Stimulated activated CD8-positive, alpha-beta memory T cell treated with anti-CD3 and anti-CD28 coated beads, Interleukin-12 subunit alpha, Interleukin-12 subunit beta, amount 100 ng/mL, for 4 hours (primary cell): ENCODE measurements at regions not wholly inside any gene's neighbourhood (a gene's known extent, or its start where the extent isn't known, plus 50 kb on each side); places are given as distances from the start of the nearest gene placed in this dataset.

Source experiments
- DNase-seq: peaks from one replicate; pipeline ENCODE4 v3.0.0-alpha.2; 2020; ENCODE audit warnings: low read depth

DNA sequence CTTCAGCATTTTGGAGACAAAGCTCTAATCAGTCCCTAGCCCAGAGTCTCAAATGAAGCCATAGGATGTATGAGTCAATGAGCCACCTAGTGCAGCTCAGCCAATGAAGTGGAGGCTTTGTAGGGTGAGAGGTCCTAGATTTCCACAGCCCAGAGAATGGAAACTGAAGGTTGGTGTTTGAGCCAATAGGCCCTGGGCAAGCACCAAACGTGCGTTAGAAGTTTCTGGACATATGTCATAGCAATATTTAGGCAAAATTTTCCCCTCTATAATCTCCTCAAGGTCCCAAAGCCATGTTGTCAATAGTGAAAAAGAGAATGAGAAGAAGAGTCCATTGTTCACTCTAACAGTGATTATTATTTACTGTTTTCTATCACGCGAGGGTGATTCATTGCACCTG lies 361.3 kb downstream of the PLPP3 start:
- no peak for DNase-seq

DNA sequence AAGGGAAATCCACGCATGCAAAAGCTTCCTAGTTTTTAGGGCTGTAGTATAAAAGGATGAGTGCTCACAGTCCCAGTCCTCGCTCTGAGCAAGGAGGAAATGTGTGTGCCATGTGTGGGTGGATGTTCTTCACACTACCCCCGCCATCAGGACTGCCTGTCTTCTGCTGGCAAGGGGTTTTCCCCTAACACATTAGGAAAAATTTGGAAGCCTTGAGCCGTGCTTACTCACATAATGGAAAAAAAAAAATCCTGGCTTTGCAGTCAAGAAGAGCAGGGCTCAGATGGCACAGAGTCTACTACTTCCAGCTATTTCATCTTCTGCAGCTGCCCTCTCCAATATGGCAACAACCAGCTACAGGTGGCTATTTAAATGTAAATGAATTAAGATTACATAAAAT lies 363.1 kb downstream of the PLPP3 start:
- DNase-seq: no peak

DNA sequence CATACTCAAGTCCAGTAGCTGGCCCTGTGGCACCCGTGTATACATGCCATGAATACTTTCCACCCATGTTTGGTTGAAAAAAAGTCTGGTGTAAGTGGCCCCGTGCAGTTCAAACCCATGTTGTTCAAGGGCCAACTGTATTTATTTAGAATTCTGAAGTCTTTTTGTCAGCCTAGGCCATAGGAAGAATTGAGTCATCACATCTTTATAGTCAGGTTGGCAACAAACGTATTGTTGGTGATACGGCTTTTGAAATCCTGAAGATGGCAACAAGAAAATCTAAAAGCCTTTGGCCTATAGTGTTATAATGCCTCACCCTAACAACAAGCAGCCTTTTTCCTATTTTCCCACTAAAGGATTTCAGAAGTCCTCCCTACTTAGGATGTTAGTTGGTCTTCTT lies 363.6 kb downstream of the PLPP3 start:
- DNase-seq: no peak

DNA sequence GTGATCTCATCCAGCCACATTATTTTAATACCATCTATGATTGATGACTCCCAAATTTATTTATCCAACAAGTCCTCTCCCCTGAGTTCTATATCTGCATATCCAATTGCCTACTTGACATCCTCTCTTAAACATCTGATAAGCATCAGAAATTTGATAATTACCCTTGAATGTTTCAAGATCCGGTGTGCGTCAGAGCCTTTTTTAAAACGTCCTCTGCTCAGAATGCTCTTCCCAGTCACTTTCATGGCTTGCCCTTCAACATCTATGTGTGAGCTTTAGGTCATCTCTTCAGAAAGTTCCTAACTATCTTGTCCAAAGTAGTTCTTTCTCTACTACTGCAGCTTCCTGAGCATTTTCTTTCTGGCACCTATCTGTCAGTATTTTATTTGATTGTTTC lies 364.3 kb downstream of the PLPP3 start:
- DNase-seq: no peak

DNA sequence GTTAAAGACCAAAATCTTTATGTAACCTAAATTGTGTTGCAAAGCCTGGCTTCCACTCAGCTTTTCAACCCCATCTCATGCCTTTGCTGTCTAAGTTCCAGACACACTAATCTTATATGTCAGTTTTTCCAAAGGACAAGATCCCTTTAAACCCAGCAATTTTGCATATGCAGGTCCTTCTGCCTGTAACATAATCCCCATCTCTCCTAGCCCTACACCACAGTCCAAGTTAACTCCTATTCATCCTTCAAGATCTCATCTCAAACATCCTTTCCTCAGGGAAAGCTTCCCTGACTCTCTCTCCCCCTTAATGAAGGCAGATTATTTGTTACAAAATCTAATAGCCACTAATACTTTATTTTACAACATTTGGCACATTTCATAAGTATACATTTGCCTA lies 366.3 kb downstream of the PLPP3 start:
- no peak for DNase-seq

DNA sequence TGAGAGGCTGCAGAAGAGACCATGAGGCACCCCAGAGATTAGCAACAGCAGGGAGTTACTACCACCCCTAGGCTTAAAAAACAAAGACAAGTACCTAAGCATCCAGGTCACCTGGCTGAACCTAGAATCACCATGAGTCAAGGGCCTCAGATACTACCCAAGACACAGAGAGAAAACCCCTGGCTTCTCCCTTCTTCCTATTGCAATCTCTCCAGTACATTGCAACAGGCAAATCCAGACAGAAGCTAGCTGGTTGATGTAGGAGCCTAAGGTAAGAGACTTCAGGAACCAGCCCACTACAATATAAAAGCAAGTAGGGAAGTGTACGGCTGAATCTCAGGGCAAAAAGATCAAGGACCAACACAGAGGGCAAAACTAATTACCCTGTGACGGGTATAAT lies 367.2 kb downstream of the PLPP3 start:
- DNase-seq: no peak

DNA sequence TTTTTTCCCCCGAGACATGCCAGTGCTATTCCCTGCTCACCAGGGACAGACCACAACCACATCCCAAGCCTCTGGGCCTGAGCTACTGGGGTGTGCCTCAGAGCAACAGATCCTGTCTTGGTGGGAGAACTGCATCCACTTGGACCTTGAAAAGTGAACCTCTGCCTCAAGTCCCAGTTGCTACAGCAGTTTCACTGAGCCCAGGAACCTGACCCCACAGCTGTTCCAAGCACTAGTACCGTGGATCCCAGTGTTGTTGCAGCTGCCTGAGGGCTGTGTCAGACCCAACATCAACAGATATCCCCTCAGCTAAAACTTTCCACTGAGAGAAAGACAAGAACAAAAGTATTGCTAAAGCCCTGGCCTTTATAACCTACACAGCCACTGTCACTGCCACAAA lies 373.0 kb downstream of the PLPP3 start:
- no peak for DNase-seq

DNA sequence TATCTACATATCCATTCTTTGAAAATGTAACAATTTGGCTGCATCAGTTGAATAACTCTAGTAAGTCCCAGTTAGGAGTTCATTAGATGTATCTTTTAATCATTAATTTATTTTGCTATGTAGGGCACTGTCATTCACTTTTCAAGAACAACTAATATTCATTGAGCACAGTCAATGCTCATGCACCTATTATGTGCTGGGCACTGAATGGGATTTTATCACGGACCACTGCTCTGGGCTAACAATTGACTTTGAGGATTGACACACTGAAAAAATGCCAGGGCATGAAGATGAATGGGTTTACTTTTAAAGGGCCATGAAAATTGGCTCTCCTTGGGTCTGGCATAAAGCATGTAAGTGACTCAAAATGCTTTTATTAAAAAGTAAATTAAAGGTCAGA lies 375.2 kb downstream of the PLPP3 start:
- DNase-seq: no peak

DNA sequence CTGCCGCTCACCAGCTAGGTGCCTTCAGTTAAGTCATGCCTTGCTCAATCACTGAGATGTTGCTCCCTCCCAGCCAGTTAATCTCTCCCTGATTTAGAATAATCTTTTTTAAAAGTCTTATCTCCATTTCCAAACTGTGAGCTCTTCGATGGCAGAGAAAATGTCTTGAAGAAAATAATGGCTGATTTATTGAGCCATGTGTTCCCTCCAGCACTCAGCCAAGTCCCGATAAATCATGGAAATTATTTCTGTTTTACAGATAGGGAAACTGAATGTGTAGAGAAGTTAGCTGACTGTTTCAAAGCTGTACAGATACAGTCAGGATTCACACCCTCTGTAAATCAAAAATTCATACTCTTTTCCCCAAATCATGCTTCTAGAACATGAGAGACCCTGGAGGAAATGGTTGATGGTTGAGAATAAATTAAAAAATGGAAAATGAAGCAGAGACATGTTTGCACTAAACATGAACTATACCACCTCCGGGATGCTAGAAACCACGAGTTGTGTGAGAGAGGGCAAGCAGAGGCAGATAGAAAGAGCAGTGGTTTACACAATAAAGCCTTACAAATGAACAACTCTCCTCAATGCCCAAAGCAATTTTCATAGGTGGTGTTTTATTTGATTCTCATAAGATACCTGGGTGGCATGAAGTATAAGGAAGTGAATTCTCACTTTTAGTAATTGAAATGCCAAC lies 376.4 kb downstream of the PLPP3 start:
- DNase-seq: no peak

DNA sequence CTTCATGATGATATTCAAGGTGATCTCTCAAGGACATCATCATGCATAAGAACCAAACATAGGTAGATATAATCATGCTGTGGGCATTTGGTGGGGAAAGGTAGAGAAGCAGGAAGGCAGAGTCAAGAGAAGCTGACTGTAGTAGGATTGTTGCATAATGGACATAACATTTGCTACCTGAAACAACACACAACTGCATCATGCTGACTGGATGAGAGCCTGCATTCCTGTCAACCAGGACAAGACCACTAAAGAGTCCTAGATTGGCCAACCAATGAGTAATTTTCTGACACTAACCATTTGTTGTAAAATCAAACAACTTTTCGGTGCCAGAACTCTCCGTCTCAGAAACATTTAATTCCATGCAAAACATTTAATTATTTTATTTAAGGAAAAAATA lies 377.2 kb downstream of the PLPP3 start:
- no peak for DNase-seq

DNA sequence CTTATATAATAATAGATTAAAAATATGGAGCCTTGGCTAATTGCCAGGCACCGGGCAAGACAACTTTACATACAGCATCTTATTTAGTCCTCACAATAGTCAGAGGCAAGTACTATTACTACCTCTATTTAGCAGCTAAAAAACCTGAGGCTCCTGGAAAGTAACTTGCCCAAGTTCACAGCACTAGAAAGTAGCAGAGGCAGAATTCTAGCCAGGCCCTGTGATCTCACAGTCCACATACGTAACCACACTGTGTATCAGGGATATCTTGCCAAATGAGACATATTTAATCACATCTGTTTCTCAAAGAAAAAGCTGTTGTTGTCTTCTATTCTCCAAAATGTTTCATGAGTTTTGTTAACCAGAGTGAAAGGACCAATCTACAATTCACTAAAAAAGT lies 378.5 kb downstream of the PLPP3 start:
- DNase-seq: no peak

DNA sequence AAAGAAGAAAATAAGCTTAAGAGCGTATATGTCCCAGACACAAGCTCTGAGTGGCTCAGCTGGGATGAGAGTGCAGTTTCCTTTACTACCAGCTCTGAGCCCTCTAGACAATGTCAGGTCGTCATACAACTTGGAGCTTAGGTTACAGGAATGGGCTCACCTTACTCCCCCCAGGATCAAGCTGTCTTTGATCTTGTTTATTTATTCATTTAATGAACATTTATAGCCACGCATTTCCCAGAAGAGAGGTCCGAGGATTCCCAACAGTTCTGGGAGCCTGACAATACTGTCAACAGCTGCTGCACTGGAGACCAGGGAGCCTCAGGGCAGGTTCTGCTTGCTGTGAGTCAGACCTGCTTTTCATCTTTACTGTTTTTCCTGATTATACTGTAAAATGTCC lies 378.9 kb downstream of the PLPP3 start:
- no peak for DNase-seq

DNA sequence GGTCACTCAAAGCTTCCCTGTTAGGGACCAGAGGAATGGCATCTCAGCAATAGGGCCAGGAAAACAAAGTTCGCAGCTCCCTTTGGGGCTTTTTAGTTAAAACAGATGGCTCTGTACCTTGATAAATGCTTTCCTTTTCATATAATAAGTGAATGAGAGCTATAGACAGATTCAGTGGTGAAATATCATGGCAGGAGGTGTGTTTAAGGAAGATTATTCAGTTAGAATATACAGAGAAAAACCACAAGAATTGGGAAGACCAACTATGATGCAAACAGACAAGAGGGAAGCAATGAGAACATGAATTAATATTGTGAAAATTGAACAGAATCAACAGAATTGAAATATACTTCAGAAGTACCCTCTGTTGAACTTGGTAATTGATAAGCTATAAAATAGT lies 379.4 kb downstream of the PLPP3 start:
- no peak for DNase-seq

DNA sequence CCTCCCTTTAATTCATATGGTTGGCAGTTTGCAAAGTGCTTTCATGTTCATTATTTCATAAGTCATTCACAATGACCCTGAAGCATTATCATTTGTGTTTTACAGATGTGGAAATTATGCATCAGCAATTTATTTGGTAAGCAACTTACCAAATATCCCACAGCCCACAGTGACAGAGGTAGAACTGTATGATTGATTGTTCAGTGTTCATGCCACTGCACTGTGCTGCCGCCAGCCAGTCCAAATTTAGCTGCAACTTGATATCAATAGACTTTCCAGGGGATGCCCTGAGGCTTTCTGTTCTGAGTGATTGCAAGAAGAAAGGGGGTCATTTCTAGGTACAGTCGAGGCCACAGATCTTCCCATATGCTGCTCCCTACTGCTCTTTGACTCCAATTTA lies 380.3 kb downstream of the PLPP3 start:
- DNase-seq: no peak

DNA sequence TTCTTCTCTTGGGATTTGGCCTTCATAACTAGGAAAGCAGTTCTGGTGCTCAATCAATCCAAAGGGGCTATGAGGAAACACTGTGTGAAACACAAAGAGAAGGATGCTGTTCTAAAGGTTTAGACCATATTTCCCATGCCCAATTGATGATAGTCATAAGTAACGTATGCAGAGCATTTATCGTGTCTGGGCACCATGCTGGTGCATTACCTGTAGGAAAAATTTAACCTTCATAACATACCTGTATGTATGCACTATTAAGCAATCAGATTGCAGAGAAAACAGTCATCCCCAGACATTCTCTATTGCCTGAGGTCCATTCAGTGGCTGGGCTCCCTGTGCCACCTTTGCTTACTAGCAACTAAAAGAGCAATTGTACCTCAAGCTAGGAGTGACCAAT lies 381.4 kb downstream of the PLPP3 start:
- no peak for DNase-seq

DNA sequence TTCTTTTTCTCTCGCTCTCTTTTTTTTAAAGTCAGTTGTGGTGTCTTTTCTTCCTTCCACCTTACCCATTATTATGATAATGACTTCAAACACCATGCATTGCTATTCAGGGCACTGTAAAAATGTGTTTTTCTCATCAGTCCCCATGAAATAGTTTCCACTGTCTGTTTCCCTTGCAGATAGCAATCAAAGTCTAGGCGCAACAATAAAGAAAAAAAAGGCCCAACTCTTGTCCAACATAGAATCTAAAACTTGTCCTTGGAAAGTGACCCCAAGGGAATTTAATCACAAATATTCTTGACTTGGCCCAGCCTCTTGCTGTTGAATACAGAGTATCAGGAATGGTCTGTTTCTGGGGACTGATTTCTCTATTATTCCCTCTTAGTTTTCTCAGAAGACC lies 382.5 kb downstream of the PLPP3 start:
- no peak for DNase-seq

DNA sequence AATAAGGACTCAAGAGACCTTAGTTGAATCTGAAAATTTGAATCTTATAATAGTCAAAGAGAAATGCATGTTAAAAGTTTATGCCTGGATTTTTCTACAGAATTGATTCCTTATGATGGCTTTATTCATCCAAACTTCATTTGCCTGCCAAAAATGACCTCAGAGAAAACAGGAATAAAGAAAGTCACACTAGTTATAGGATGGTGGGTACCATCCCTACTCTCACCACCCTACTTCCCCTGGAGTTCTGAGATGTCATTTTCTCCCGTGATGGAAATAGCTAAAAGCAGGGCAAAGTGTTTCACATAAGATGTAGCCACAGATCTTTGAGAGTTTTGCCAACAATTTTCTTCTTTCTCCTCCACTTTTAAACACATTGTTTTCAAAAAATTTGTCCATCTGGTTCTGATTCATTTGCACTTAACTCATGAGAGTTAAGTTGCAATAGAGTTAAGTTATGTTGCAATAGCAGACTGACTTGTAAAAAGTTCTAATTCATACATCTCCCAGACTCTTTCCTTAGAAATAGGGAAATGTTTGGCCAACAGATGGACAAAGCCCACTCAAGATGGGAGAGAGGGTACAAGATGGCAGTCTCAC lies 384.6 kb downstream of the PLPP3 start:
- no peak for DNase-seq

DNA sequence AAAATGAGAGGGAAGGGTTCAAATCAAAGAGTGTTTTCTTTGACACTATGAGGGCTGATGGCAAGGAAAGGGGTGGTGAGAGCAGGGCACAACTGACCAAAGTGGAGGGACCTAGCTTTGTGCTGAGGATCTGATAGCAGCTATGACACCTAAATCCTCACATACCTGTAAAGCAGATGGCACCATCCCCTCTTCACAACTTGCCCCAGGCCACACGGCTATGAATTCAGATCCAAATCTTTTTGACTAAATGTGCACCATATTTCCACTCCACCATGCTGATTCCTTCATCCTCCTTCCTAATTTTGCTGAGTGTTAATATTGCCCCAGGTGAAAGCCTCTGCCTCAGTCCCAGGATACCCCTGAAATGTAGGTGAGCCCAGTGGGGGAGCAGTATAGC lies 385.7 kb downstream of the PLPP3 start:
- DNase-seq: no peak

DNA sequence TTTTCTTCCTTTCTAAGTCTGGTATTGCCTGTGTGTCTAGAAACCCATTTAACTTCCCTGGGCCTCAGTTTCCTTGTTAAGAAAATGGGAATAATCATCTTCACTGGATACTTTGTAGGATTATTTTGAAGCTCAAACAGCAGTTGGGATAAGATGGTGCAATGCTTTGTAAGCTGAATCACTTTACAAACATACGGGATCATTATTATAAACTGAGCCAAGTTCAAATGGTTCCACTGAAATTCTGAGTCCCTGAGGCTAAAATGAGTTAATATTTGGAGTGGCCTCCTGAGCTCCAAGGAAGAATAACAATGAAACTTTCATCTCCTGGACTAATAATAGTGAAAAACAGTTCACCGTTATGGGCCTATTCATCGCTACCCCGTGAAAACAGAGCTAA lies 388.0 kb downstream of the PLPP3 start:
- no peak for DNase-seq

DNA sequence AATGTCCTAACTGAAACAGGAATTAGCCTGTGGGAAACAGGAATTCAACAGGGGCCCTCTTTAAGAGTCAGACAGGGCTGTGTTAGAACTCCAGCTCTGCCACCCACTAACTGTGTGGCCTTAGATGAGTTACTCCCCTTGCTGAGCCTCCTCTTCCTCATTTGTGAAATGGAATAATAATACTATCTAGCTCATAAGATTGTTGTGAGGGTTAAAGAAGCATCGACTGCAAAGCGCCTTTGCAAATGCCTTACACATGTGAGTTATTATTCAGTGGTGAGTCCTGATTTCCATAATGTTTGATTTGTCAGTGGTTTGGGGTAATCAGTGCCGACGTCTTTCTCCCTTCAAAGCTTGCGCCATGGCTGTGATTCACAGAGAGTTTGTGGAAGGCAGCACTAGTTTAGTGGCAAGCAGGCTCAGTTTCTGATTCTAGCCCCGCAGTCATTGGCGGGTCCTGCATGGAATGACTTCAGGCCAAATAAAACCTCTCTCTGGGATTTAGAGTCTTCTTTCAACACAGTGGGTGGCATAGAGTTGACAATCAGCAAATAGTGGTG lies 388.5 kb downstream of the PLPP3 start:
- no peak for DNase-seq

DNA sequence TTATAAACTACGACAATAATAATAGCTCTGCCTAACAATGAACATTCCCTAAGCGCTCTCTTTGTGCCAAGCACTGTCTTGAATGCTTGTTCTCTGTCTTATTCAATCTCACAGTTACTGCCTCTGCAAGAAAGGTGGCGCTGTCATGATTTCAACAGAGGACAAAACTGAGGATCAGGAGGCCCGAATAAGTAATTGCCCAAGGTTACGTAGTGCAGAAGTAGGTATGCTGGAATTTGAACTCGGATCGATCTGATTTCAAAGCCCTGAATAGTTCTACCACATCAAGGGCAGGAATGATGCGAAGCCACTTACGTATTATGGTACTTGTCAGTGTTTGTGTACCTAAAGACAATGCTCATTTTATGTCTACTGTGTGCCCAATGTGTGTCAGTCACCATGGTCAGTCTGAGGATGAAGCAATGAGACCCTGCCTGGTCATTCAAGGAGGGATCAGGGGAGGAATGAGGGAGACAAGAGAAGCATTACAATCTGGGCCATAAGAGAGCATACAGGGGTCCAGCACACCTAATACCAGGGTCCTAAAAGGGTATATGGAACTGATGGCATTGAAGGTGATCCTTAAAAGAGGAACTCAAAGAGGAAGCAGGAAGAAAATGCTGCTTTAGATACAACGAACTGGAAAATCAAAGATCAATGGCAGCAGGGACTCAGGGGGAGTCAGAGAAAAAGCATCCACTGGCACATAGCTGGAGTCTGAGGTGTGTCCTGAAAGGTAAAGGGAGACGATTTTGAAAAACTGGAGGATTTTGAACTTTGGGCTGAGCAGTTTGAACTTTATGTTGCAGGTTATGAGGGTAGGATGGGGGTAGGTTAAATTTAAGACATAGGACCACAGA lies 389.2 kb downstream of the PLPP3 start:
- no peak for DNase-seq

DNA sequence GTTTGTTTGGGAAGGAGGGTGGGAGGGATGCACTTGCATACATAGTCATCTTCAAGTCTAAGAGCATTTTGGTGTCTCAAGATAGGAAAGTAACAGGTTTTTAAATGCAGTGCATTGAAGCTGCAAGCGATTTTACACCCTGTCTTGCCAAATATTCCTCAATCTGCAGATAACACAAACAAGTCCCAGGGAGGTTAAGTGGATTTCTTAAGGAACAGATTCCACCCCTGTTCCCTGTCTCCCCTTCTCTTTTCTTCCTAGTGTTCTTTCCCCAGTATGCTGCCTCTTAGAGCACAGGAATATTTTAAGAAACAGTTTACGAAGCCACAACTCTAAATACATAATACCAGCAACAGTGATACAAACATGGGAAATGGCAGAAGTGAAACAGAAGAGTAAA lies 389.9 kb downstream of the PLPP3 start:
- no peak for DNase-seq

DNA sequence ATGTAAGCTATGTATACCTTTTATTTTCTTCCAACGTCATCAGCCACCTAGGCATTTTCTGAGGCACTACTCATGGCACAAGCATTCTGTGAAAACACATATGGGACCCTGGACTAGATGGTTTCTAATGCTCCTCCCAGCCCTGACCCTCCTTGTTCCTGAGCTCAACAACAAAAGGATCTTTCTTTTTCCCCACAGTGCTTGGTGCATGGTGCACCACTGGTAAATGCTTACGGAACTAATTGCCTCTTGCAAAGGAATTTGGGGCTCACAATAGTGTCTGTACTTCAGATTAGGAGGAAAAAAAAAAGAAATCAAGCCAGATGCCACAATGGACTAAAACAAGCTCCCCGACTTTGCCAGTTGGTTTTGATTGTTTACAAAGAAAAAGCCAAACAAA lies 390.5 kb downstream of the PLPP3 start:
- DNase-seq: no peak
